ENCODE measurements at regions not wholly inside any gene's neighbourhood (a gene's known extent, or its start where the extent isn't known, plus 50 kb on each side); places are given as distances from the start of the nearest gene placed in this dataset.

- DNase-seq (ENCODE audit: low spot score), result no peak
- Mint-ChIP-seq H3K27ac (no peak overlapping the region), H3K4me3 (no peak overlapping the region), H3K36me3 (ENCODE audit: low read depth) (no peaks in the 10 kb centered on the region), H3K27me3 (ENCODE audit: low read depth) (no peaks in the 10 kb centered on the region), H3K9me3 (no peaks in the 10 kb centered on the region), H3K4me1 (ENCODE audit: low read depth) (no peaks in the 10 kb centered on the region)
Observed at GRCh38 chr11:15579287-15580001, 464.7 kb downstream of the INSC start.

GRCh38 chr11:15580056-15580774 is 465.5 kb downstream of the INSC start:
- no peak for DNase-seq (ENCODE audit: low spot score)

DNA sequence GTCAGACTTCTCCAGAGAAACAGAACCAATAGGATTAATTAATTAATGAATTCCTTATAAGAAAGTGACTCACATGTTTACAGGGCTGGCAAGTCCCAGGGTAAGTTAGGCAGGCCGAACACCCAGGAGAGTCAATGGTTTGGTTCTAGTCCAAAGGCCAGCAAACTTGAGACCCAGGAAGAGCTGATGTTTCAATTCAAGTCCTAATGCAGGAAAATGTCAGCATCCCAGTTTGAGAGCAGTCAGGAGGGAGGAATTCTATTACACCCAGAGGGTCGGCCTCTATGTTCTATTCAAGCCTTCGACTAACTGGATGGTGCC is 466.0 kb downstream of the INSC start:
- DNase-seq (ENCODE audit: low spot score), result no peak
- H3K9me3 Mint-ChIP-seq, result no peaks in the 10 kb centered on the region
- no peak overlapping the region for H3K4me3 Mint-ChIP-seq
- no peaks in the 10 kb centered on the region for H3K4me1 Mint-ChIP-seq (ENCODE audit: low read depth)
- H3K27ac Mint-ChIP-seq, result no peak overlapping the region
- H3K36me3 Mint-ChIP-seq (ENCODE audit: low read depth), result no peaks in the 10 kb centered on the region
- H3K27me3 Mint-ChIP-seq (ENCODE audit: low read depth), result no peaks in the 10 kb centered on the region

More at GRCh38 chr11:15580056-15580774, 465.5 kb downstream of the INSC start:
- H3K36me3 Mint-ChIP-seq (ENCODE audit: low read depth), result no peaks in the 10 kb centered on the region
- no peaks in the 10 kb centered on the region for H3K9me3 Mint-ChIP-seq
- H3K4me3 Mint-ChIP-seq, result no peak overlapping the region
- H3K27me3 Mint-ChIP-seq (ENCODE audit: low read depth), result no peaks in the 10 kb centered on the region
- no peak overlapping the region for H3K27ac Mint-ChIP-seq
- H3K4me1 Mint-ChIP-seq (ENCODE audit: low read depth), result no peaks in the 10 kb centered on the region

GRCh38 chr11:15584158-15584557 is 469.4 kb downstream of the INSC start:
- H3K4me3 Mint-ChIP-seq, result no peak overlapping the region
- no peaks in the 10 kb centered on the region for H3K36me3 Mint-ChIP-seq (ENCODE audit: low read depth)
- no peaks in the 10 kb centered on the region for H3K9me3 Mint-ChIP-seq
- no peak for DNase-seq (ENCODE audit: low spot score)
- no peaks in the 10 kb centered on the region for H3K4me1 Mint-ChIP-seq (ENCODE audit: low read depth)
- no peak overlapping the region for H3K27ac Mint-ChIP-seq
- no peaks in the 10 kb centered on the region for H3K27me3 Mint-ChIP-seq (ENCODE audit: low read depth)

- Mint-ChIP-seq H3K9me3 (no peaks in the 10 kb centered on the region), H3K27me3 (ENCODE audit: low read depth) (no peaks in the 10 kb centered on the region), H3K36me3 (ENCODE audit: low read depth) (no peaks in the 10 kb centered on the region), H3K4me1 (ENCODE audit: low read depth) (no peaks in the 10 kb centered on the region), H3K4me3 (no peak overlapping the region), H3K27ac (no peak overlapping the region)
- DNase-seq (ENCODE audit: low spot score), result no peak
Observed at GRCh38 chr11:15585602-15586331, 471.0 kb downstream of the INSC start.

GRCh38 chr11:15586741-15587473 is 472.2 kb downstream of the INSC start:
- H3K27ac Mint-ChIP-seq, result no peak overlapping the region
- no peaks in the 10 kb centered on the region for H3K27me3 Mint-ChIP-seq (ENCODE audit: low read depth)
- H3K4me1 Mint-ChIP-seq (ENCODE audit: low read depth), result no peaks in the 10 kb centered on the region
- H3K4me3 Mint-ChIP-seq, result no peak overlapping the region
- no peak for DNase-seq (ENCODE audit: low spot score)
- no peaks in the 10 kb centered on the region for H3K9me3 Mint-ChIP-seq
- H3K36me3 Mint-ChIP-seq (ENCODE audit: low read depth), result no peaks in the 10 kb centered on the region

GRCh38 chr11:15589070-15589626 is 474.4 kb downstream of the INSC start:
- Mint-ChIP-seq H3K27me3 (ENCODE audit: low read depth) (no peaks in the 10 kb centered on the region), H3K4me3 (no peak overlapping the region), H3K4me1 (ENCODE audit: low read depth) (no peaks in the 10 kb centered on the region), H3K36me3 (ENCODE audit: low read depth) (no peaks in the 10 kb centered on the region), H3K27ac (no peak overlapping the region), H3K9me3 (no peaks in the 10 kb centered on the region)
- DNase-seq (ENCODE audit: low spot score), result no peak

- no peaks in the 10 kb centered on the region for H3K9me3 Mint-ChIP-seq
- DNase-seq (ENCODE audit: low spot score), result no peak
- H3K36me3 Mint-ChIP-seq (ENCODE audit: low read depth), result no peaks in the 10 kb centered on the region
- H3K27ac Mint-ChIP-seq, result no peak overlapping the region
- H3K27me3 Mint-ChIP-seq (ENCODE audit: low read depth), result no peaks in the 10 kb centered on the region
- no peak overlapping the region for H3K4me3 Mint-ChIP-seq
- H3K4me1 Mint-ChIP-seq (ENCODE audit: low read depth), result no peaks in the 10 kb centered on the region
Observed at GRCh38 chr11:15590132-15590531, 475.4 kb downstream of the INSC start.

DNA sequence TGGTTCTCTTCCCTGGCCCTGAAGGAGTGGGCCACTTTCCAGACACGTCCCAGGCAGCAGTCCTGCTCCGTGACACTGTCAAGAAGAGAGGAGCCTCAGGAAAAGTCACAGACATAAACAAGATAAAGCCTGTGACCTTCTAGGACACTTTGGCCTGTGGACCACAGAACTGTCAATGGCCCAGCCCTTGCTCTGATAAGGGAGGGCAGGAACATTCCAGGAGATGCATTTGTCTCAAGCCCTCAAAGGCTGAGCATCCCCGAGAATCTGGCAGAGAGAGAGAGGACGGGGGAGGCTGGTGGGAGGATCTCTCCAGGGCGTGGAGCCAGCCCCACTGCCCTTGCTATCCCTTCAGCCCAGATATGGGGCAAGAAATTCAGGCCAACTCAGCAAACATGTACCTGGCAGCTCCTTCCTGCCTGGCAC is 476.4 kb downstream of the INSC start:
- no peak overlapping the region for H3K4me3 Mint-ChIP-seq

DNA sequence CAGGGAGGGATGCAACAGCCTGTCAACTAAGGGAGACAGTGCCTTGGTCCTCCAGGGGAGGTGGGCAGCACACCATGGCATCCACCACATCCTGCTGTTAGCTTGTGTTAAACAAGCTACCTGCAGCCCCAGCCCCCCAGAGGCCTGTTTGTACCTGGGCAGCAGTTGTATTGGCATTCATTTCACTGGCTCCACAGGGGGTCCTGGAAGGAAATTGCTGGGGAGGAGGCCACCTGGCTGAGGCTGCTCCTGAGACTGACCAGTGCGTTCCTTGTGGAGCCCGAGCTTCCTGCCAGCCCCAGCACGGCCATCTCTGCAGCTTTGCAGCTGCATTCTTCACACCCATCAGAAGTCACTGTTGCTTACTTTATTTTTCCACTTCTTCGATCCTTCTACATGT is 479.9 kb downstream of the INSC start:
- Mint-ChIP-seq H3K27me3 (ENCODE audit: low read depth) (no peaks in the 10 kb centered on the region), H3K27ac (no peak overlapping the region), H3K36me3 (ENCODE audit: low read depth) (no peaks in the 10 kb centered on the region), H3K9me3 (no peaks in the 10 kb centered on the region), H3K4me1 (ENCODE audit: low read depth) (no peaks in the 10 kb centered on the region), H3K4me3 (no peak overlapping the region)
- DNase-seq (ENCODE audit: low spot score), result no peak

More for the DNA sequence above, 476.4 kb downstream of the INSC start:
- H3K27me3 Mint-ChIP-seq (ENCODE audit: low read depth), result no peaks in the 10 kb centered on the region
- H3K27ac Mint-ChIP-seq, result no peak overlapping the region
- H3K9me3 Mint-ChIP-seq, result no peaks in the 10 kb centered on the region
- H3K4me1 Mint-ChIP-seq (ENCODE audit: low read depth), result no peaks in the 10 kb centered on the region
- no peak for DNase-seq (ENCODE audit: low spot score)
- no peaks in the 10 kb centered on the region for H3K36me3 Mint-ChIP-seq (ENCODE audit: low read depth)

- no peak for DNase-seq (ENCODE audit: low spot score)
- Mint-ChIP-seq H3K4me1 (ENCODE audit: low read depth) (no peaks in the 10 kb centered on the region), H3K27ac (no peak overlapping the region), H3K27me3 (ENCODE audit: low read depth) (no peaks in the 10 kb centered on the region), H3K4me3 (no peak overlapping the region), H3K9me3 (no peaks in the 10 kb centered on the region), H3K36me3 (ENCODE audit: low read depth) (no peaks in the 10 kb centered on the region)
Observed at GRCh38 chr11:15599376-15599775, 484.7 kb downstream of the INSC start.

- no peaks in the 10 kb centered on the region for H3K36me3 Mint-ChIP-seq (ENCODE audit: low read depth)
- DNase-seq (ENCODE audit: low spot score), result no peak
- H3K27ac Mint-ChIP-seq, result no peak overlapping the region
- no peaks in the 10 kb centered on the region for H3K9me3 Mint-ChIP-seq
- H3K4me3 Mint-ChIP-seq, result no peak overlapping the region
- no peaks in the 10 kb centered on the region for H3K4me1 Mint-ChIP-seq (ENCODE audit: low read depth)
- no peaks in the 10 kb centered on the region for H3K27me3 Mint-ChIP-seq (ENCODE audit: low read depth)
Observed at GRCh38 chr11:15602047-15602446, 487.3 kb downstream of the INSC start.

GRCh38 chr11:15602785-15603567 is 488.3 kb downstream of the INSC start:
- H3K27ac Mint-ChIP-seq, result no peak overlapping the region
- no peaks in the 10 kb centered on the region for H3K36me3 Mint-ChIP-seq (ENCODE audit: low read depth)
- no peak overlapping the region for H3K4me3 Mint-ChIP-seq
- no peaks in the 10 kb centered on the region for H3K9me3 Mint-ChIP-seq
- DNase-seq (ENCODE audit: low spot score), result no peak
- no peaks in the 10 kb centered on the region for H3K27me3 Mint-ChIP-seq (ENCODE audit: low read depth)
- H3K4me1 Mint-ChIP-seq (ENCODE audit: low read depth), result no peaks in the 10 kb centered on the region
